Fibroblast of mammary gland (primary cell): ENCODE measurements at regions not wholly inside any gene's neighbourhood (a gene's known extent, or its start where the extent isn't known, plus 50 kb on each side); places are given as distances from the start of the nearest gene placed in this dataset.

Experiments used
- DNase-seq: peaks from one replicate; pipeline ENCODE4 v3.0.0-alpha.2; 2010; ENCODE audit warnings: low read depth
- H3K4me3 ChIP-seq: 2 replicates; pipeline ENCODE4 v1.5.1; 2011; ENCODE audit warnings: low read depth, mild to moderate bottlenecking, low read length, moderate library complexity; ENCODE audit not compliant: control insufficient read depth
- CTCF ChIP-seq: conservative IDR thresholded peaks from 2 replicates; pipeline ENCODE4 v1.5.1; 2011; ENCODE audit warnings: low read depth, low read length, inconsistent platforms; ENCODE audit not compliant: control insufficient read depth, insufficient read depth

GRCh38 chr15:96703794-96704550 is 373.5 kb downstream of the NR2F2 start:
- no peak for DNase-seq
- no peak for TF ChIP-seq CTCF
- no peak overlapping the region for H3K4me3 ChIP-seq

- DNase-seq = no peak
- H3K4me3 ChIP-seq = no peak overlapping the region
- no peak for TF ChIP-seq CTCF
Observed at GRCh38 chr15:96716075-96716474, 385.6 kb downstream of the NR2F2 start.

- TF ChIP-seq CTCF = no peak
- DNase-seq = no peak
Observed at GRCh38 chr15:96716478-96716877, 386.0 kb downstream of the NR2F2 start.

GRCh38 chr15:96720251-96720650 is 389.8 kb downstream of the NR2F2 start:
- TF ChIP-seq CTCF = no peak
- DNase-seq = no peak
- no peak overlapping the region for H3K4me3 ChIP-seq

More at GRCh38 chr15:96716478-96716877, 386.0 kb downstream of the NR2F2 start:
- no peak overlapping the region for H3K4me3 ChIP-seq

DNA sequence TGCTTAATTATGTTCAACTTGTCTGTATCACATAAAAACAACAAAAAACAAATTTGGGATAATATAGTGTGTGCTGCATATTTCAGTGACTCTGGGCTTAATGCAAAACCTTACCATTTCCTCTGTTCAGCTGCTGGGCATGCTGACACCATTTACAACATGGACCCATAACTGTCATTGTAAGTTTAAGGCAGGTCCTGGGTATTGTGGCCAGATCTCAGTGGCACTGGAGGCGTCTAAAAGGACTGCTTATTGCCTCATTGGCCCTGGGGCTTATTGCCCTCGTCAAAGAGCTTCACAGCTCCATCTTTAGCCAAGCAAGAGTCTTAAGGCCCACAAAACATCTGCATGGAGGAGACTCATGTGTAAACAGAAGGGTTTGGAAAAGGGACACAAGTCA is 390.2 kb downstream of the NR2F2 start:
- no peak overlapping the region for H3K4me3 ChIP-seq
- TF ChIP-seq CTCF = no peak

DNA sequence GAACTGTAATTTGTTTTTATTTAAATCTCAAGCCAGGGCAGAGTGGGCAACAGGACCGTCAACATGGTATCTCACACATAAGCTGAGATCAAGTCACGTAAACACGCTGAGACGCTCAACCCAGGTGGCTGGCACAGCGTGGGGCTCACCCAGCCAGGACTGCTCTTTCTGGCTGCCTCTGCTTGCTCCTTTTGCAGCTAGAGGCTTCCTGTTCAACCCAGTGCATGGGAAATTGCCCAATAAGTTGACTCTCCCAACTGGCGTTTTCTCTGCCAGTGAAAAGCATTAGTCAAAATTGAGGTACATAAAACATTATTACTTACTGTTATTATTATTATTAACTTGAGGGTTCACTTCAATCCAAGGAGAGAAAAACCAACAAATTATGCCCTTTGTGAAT is 398.1 kb downstream of the NR2F2 start:
- DNase-seq = no peak
- TF ChIP-seq CTCF = no peak
- H3K4me3 ChIP-seq = no peak overlapping the region

More for the DNA sequence above, 390.2 kb downstream of the NR2F2 start:
- DNase-seq = no peak
